H1 (cell line): ENCODE measurements at regions not wholly inside any gene's neighbourhood (a gene's known extent, or its start where the extent isn't known, plus 50 kb on each side); places are given as distances from the start of the nearest gene placed in this dataset.

Experiments
- CTCF ChIA-PET: fragments of 300-600 bp; sonication (Branson Sonifier 250); formaldehyde crosslinking; loops from one replicate; lab custom pipeline; 2021; ENCODE audit not compliant: partially characterized antibody; lab: Charles Lee
- POLR2A ChIA-PET: fragments of 300-600 bp; sonication (Branson Sonifier 250); formaldehyde crosslinking; loops from one replicate; lab custom pipeline; 2021; ENCODE audit warnings: inconsistent platforms; ENCODE audit not compliant: partially characterized antibody; lab: Charles Lee
- DNase-seq, 2 experiments: peaks; one replicate each; pipeline versions ENCODE4 v3.0.0 to v3.0.0-alpha.2; 2010 to 2022; ENCODE audit warnings: low spot score in 2 of 2, low read depth in 1 of 2, mixed read lengths in 1 of 2
- FAIRE-seq: peaks from 2 replicates; lab custom pipeline; 2011; peaks lifted over from hg19 to GRCh38; lab: Jason Lieb, UNC
- H2AFZ ChIP-seq: 2 replicates; pipeline ENCODE4 v1.8.1; 2012; ENCODE audit warnings: low read length, inconsistent platforms
- H2AK5ac ChIP-seq: 2 replicates; pipeline ENCODE4 v1.6.1; 2013; ENCODE audit warnings: low read depth, low read length
- H2BK120ac ChIP-seq: replicated peaks from 2 replicates; pipeline ENCODE3; 2013; ENCODE audit warnings: low read depth, low read length, inconsistent platforms
- H2BK12ac ChIP-seq: 2 replicates; pipeline ENCODE4 v1.6.1; 2013; ENCODE audit warnings: low read depth, low read length
- H2BK15ac ChIP-seq: 2 replicates; pipeline ENCODE4 v1.6.1; 2013; ENCODE audit warnings: low read length
- H2BK20ac ChIP-seq: 2 replicates; pipeline ENCODE4 v1.6.1; 2013; ENCODE audit warnings: low read length
- H2BK5ac ChIP-seq: 2 replicates; pipeline ENCODE4 v1.6.1; 2013; ENCODE audit warnings: low read depth, low read length
- H3K14ac ChIP-seq: 2 replicates; pipeline ENCODE4 v1.6.1; 2013; ENCODE audit warnings: inconsistent platforms; ENCODE audit not compliant: insufficient read length
- H3K18ac ChIP-seq: 2 replicates; pipeline ENCODE4 v1.6.1; 2013; ENCODE audit warnings: low read length; ENCODE audit errors: extremely low read depth
- H3K23ac ChIP-seq: 2 replicates; pipeline ENCODE4 v1.6.1; 2013; ENCODE audit warnings: inconsistent platforms; ENCODE audit not compliant: insufficient read length
- H3K23me2 ChIP-seq: 2 replicates; pipeline ENCODE4 v1.6.1; 2013; ENCODE audit warnings: low read depth, low read length
- H3K27ac ChIP-seq: 2 replicates; pipeline ENCODE4 v1.6.1; 2011; ENCODE audit warnings: low read depth, low read length, inconsistent platforms
- H3K27me3 ChIP-seq, 4 experiments: replicated peaks in 1 of 4; 1 replicate in 1 of 4; 2 replicates in 3 of 4; pipeline versions ENCODE4 v1.6.1 to v1.8.1; 2011 to 2013; ENCODE audit warnings: low read length in 3 of 4, mild to moderate bottlenecking in 3 of 4, inconsistent platforms in 2 of 4, mixed read lengths in 2 of 4, moderate library complexity in 1 of 4; ENCODE audit not compliant: control insufficient read depth in 3 of 4, insufficient read depth in 3 of 4; ENCODE audit errors: extremely low read depth in 1 of 4
- H3K36me3 ChIP-seq, 4 experiments: 2 replicates each; pipeline versions ENCODE4 v1.6.1 to v1.8.1; 2011 to 2013; ENCODE audit warnings: mild to moderate bottlenecking in 4 of 4, low read length in 3 of 4, moderate library complexity in 2 of 4, control low read depth in 1 of 4, inconsistent platforms in 1 of 4; ENCODE audit not compliant: insufficient read depth in 4 of 4, control insufficient read depth in 2 of 4
- H3K4ac ChIP-seq: replicated peaks from 2 replicates; pipeline ENCODE3; 2013; ENCODE audit warnings: low read length, low read depth, mixed read lengths, inconsistent platforms; ENCODE audit not compliant: insufficient read length
- H3K4me1 ChIP-seq, 4 experiments: replicated peaks in 1 of 4; 1 replicate in 1 of 4; 2 replicates in 3 of 4; pipeline versions ENCODE4 v1.6.1 to v1.8.1; 2011 to 2013; ENCODE audit warnings: low read length in 3 of 4, inconsistent platforms in 2 of 4, mixed read lengths in 1 of 4; ENCODE audit not compliant: insufficient read depth in 4 of 4, control insufficient read depth in 3 of 4
- H3K4me2 ChIP-seq, 2 experiments: 2 replicates each; pipeline versions ENCODE4 v1.6.1 to v1.8.1; 2011 to 2013; ENCODE audit warnings: low read depth in 2 of 2, low read length in 2 of 2, control low read depth in 1 of 2, inconsistent platforms in 1 of 2, mild to moderate bottlenecking in 1 of 2; ENCODE audit not compliant: insufficient read depth in 1 of 2
- H3K4me3 ChIP-seq, 4 experiments: fragments of 200-600, 300-600 bp in 1 of 4; sonication (generic), shearing (Covaris generic), sonication (Bioruptor Twin) in 1 of 4; 2 replicates each; pipeline versions ENCODE4 v1.5.1 to v1.8.1; 2011 to 2016; ENCODE audit warnings: low read length in 4 of 4, low read depth in 3 of 4, control low read depth in 2 of 4, inconsistent platforms in 2 of 4, mild to moderate bottlenecking in 2 of 4, mixed read lengths in 1 of 4, moderate library complexity in 1 of 4; ENCODE audit not compliant: insufficient read depth in 2 of 4; ENCODE audit errors: extremely low read depth in 1 of 4
- H3K56ac ChIP-seq: replicated peaks from 2 replicates; pipeline ENCODE3; 2013; ENCODE audit warnings: low read depth, mild to moderate bottlenecking, mixed read lengths, low read length, inconsistent platforms; ENCODE audit not compliant: insufficient read length
- H3K79me1 ChIP-seq: 2 replicates; pipeline ENCODE4 v1.6.1; 2013; ENCODE audit warnings: low read depth, low read length, control low read depth
- H3K79me2 ChIP-seq, 2 experiments: 2 replicates each; pipeline versions ENCODE4 v1.6.1 to v1.8.1; 2012 to 2013; ENCODE audit warnings: low read length in 2 of 2, mild to moderate bottlenecking in 2 of 2, inconsistent platforms in 1 of 2; ENCODE audit not compliant: insufficient read depth in 2 of 2, control insufficient read depth in 1 of 2
- H3K9ac ChIP-seq, 4 experiments: replicated peaks in 1 of 4; 1 replicate in 1 of 4; 2 replicates in 3 of 4; pipeline versions ENCODE4 v1.6.1 to v1.8.1; 2011 to 2013; ENCODE audit warnings: low read depth in 3 of 4, low read length in 3 of 4, control low read depth in 2 of 4, mild to moderate bottlenecking in 2 of 4, moderate library complexity in 2 of 4, inconsistent platforms in 1 of 4; ENCODE audit errors: extremely low read depth in 1 of 4
- H3K9me3 ChIP-seq, 2 experiments: 2 replicates each; pipeline versions ENCODE4 v1.6.1 to v1.8.1; 2012 to 2013; ENCODE audit warnings: mild to moderate bottlenecking in 2 of 2, moderate library complexity in 2 of 2, control low read depth in 1 of 2, inconsistent platforms in 1 of 2, low read depth in 1 of 2, low read length in 1 of 2, mixed read lengths in 1 of 2; ENCODE audit not compliant: insufficient read depth in 2 of 2
- H4K20me1 ChIP-seq, 2 experiments: replicated peaks in 1 of 2; 2 replicates each; pipeline versions ENCODE3 to v1.8.1; 2011 to 2013; ENCODE audit warnings: inconsistent platforms in 2 of 2, low read length in 2 of 2, mild to moderate bottlenecking in 1 of 2; ENCODE audit not compliant: insufficient read depth in 2 of 2, control insufficient read depth in 1 of 2
- H4K5ac ChIP-seq: 2 replicates; pipeline ENCODE4 v1.6.1; 2013; ENCODE audit warnings: low read length, low read depth, mixed read lengths, inconsistent platforms; ENCODE audit not compliant: insufficient read length
- H4K8ac ChIP-seq: 2 replicates; pipeline ENCODE4 v1.8.0; 2013; ENCODE audit warnings: mild to moderate bottlenecking, moderate library complexity, low read length, inconsistent platforms; ENCODE audit not compliant: insufficient read depth; ENCODE audit errors: extremely low read depth
- H4K91ac ChIP-seq: replicated peaks from 2 replicates; pipeline ENCODE3; 2013; ENCODE audit warnings: low read length, mixed read lengths, inconsistent platforms; ENCODE audit not compliant: insufficient read length
- BACH1 ChIP-seq: IDR thresholded peaks from 2 replicates; pipeline ENCODE4 v1.6.1; 2012; ENCODE audit warnings: low read length, improper control_type of control experiment
- CEBPB ChIP-seq: IDR thresholded peaks from 2 replicates; pipeline ENCODE4 v1.6.1; 2012; ENCODE audit warnings: low read depth, low read length
- CHD2 ChIP-seq: IDR thresholded peaks from 2 replicates; pipeline ENCODE4 v1.6.1; 2012; ENCODE audit warnings: low read length, improper control_type of control experiment
- CTBP2 ChIP-seq: IDR thresholded peaks from 2 replicates; pipeline ENCODE4 v1.7.0; 2011; ENCODE audit warnings: borderline replicate concordance, mild to moderate bottlenecking, moderate library complexity, mixed read lengths, low read length; ENCODE audit not compliant: insufficient read depth, insufficient read length
- HDAC2 ChIP-seq, 2 experiments: fragments of 300-600 bp in 1 of 2; sonication (generic) in 1 of 2; IDR thresholded peaks; 2 replicates each; pipeline ENCODE4 v1.6.1; 2011 to 2012; ENCODE audit warnings: low read depth in 2 of 2, low read length in 2 of 2, mild to moderate bottlenecking in 2 of 2, moderate library complexity in 2 of 2, borderline replicate concordance in 1 of 2, inconsistent platforms in 1 of 2
- JUN ChIP-seq: IDR thresholded peaks from 2 replicates; pipeline ENCODE4 v1.6.1; 2011; ENCODE audit warnings: low read depth, mild to moderate bottlenecking, improper control_type of control experiment, low read length
- JUND ChIP-seq: IDR thresholded peaks from 2 replicates; pipeline ENCODE4 v1.6.1; 2011; ENCODE audit warnings: mild to moderate bottlenecking, improper control_type of control experiment, low read length
- KDM5A ChIP-seq: fragments of 200-600 bp; IDR thresholded peaks from 2 replicates; pipeline ENCODE4 v1.7.1; 2012; ENCODE audit warnings: mild to moderate bottlenecking, low read length, inconsistent platforms, mixed read lengths
- MAFK ChIP-seq: IDR thresholded peaks from 2 replicates; pipeline ENCODE4 v1.6.1; 2012; ENCODE audit warnings: low read depth, mild to moderate bottlenecking, improper control_type of control experiment, low read length
- RAD21 ChIP-seq, 2 experiments: IDR thresholded peaks in 1 of 2; conservative IDR thresholded peaks in 1 of 2; 2 replicates each; pipeline ENCODE4 v1.6.1; 2011; ENCODE audit warnings: low read depth in 2 of 2, low read length in 2 of 2, improper control_type of control experiment in 1 of 2, inconsistent platforms in 1 of 2, mild to moderate bottlenecking in 1 of 2, moderate library complexity in 1 of 2
- SIN3A ChIP-seq, 2 experiments: IDR thresholded peaks in 1 of 2; conservative IDR thresholded peaks in 1 of 2; 2 replicates each; pipeline ENCODE4 v1.6.1; 2011 to 2012; ENCODE audit warnings: low read length in 2 of 2, improper control_type of control experiment in 1 of 2, low read depth in 1 of 2, mild to moderate bottlenecking in 1 of 2
- SP1 ChIP-seq: IDR thresholded peaks from 2 replicates; pipeline ENCODE4 v1.6.1; 2011; ENCODE audit warnings: low read depth, low read length
- SP2 ChIP-seq: IDR thresholded peaks from 2 replicates; pipeline ENCODE4 v1.6.1; 2012; ENCODE audit warnings: mild to moderate bottlenecking, low read length, inconsistent platforms
- TCF12 ChIP-seq: IDR thresholded peaks from 2 replicates; pipeline ENCODE4 v1.6.1; 2011; ENCODE audit warnings: low read depth, mild to moderate bottlenecking, low read length
- TEAD4 ChIP-seq: IDR thresholded peaks from 2 replicates; pipeline ENCODE4 v1.6.1; 2012; ENCODE audit warnings: low read depth, low read length, inconsistent platforms, mixed read lengths
- WGBS, 2 experiments: shearing (Covaris generic) in 1 of 2; methylation state at CpG; one replicate each; pipeline versions ENCODE4 v1.1.6 to v1.1.7; 2013 to 2015; ENCODE audit warnings: low lambda C conversion rate in 2 of 2, mixed read lengths in 2 of 2, inconsistent platforms in 1 of 2, low coverage in 1 of 2, missing lambda C conversion rate in 1 of 2; ENCODE audit not compliant: insufficient replicate concordance in 2 of 2, insufficient coverage in 1 of 2, insufficient read length in 1 of 2; ENCODE audit errors: extremely low coverage in 1 of 2, missing lambda C conversion rate in 1 of 2; 5-methylcytosine and 5-hydroxymethylcytosine counted together

DNA sequence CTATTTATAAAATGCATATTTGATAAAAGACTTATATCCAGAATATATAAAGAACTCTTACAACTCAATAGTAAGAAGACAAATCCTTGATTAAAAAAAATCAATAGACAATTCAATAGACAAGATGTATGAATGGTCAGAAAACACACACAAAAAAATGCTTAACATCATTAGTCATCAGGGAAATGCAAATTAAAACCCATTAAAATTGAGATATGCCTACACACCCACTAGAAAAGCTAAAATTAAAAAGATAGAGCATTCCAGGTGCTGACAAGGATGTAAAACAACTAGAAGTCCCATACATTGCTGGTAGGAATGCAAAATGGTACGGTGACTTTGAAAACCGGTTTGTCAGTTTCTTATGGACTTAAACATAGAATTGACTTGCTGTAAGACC is 127.1 kb downstream of the TFAP2B start:
- H3K4ac ChIP-seq: no peak overlapping the region
- H2AFZ ChIP-seq: no peak overlapping the region
- H3K23ac ChIP-seq: no peak overlapping the region
- no peak overlapping the region for H3K4me2 ChIP-seq
- TF ChIP-seq CHD2 (no peak), JUND (no peak), JUN (no peak), SIN3A (conservative IDR thresholded peaks at IDR 0.05 in 1 of 2, IDR thresholded peaks at IDR 0.05 in 1 of 2; ENCODE audit: low read depth in 1 of 2, low read length in 2 of 2) (no peak), TCF12 (no peak), SP2 (no peak), RAD21 (IDR thresholded peaks at IDR 0.05 in 1 of 2, conservative IDR thresholded peaks at IDR 0.05 in 1 of 2; ENCODE audit: low read depth in 2 of 2, low read length in 2 of 2) (no peak), SP1 (no peak), KDM5A (no peak), CEBPB (no peak), MAFK (no peak), CTBP2 (no peak), HDAC2 (IDR thresholded peaks at IDR 0.05; ENCODE audit: borderline replicate concordance in 1 of 2, low read depth in 2 of 2, low read length in 2 of 2) (no peak), TEAD4 (no peak), BACH1 (no peak)
- H3K14ac ChIP-seq: no peak overlapping the region
- no peaks in the 10 kb centered on the region for H3K9me3 ChIP-seq
- no peak overlapping the region for H2AK5ac ChIP-seq
- no peak overlapping the region for H3K9ac ChIP-seq
- H3K79me2 ChIP-seq: no peaks in the 10 kb centered on the region
- no peaks in the 10 kb centered on the region for H3K27me3 ChIP-seq
- no peak overlapping the region for H3K18ac ChIP-seq
- no peak overlapping the region for H4K5ac ChIP-seq
- no peak overlapping the region for H4K8ac ChIP-seq
- H3K36me3 ChIP-seq: no peaks in the 10 kb centered on the region
- POLR2A ChIA-PET: no interaction called here
- no peak overlapping the region for H3K4me3 ChIP-seq
- DNase-seq (no peak), FAIRE-seq (no peak)
- no peak overlapping the region for H2BK12ac ChIP-seq
- no peak overlapping the region for H2BK5ac ChIP-seq
- WGBS, 2 experiments: 94% methylated on average over 2 of the region's 2 CpGs; no CpG with 5 or more reads in 1 of the 2 experiments
- H2BK20ac ChIP-seq: no peak overlapping the region
- H3K27ac ChIP-seq: no peak overlapping the region
- H3K23me2 ChIP-seq: no peaks in the 10 kb centered on the region
- H3K79me1 ChIP-seq: no peaks in the 10 kb centered on the region
- H3K56ac ChIP-seq: no peak overlapping the region
- no peaks in the 10 kb centered on the region for H4K20me1 ChIP-seq
- H2BK15ac ChIP-seq: no peak overlapping the region
- no peak overlapping the region for H4K91ac ChIP-seq
- H2BK120ac ChIP-seq: no peak overlapping the region
- CTCF ChIA-PET: interaction anchor here (0.8 kb wide), 1 partner anchor 289 kb away, joined by 3 read pairs; no protein-coding TSS in a partner anchor
- H3K4me1 ChIP-seq: no peaks in the 10 kb centered on the region
